Left hindlimb (tissue), 1 donor: ENCODE measurements at regions not wholly inside any gene's neighbourhood (a gene's known extent, or its start where the extent isn't known, plus 50 kb on each side); places are given as distances from the start of the nearest gene placed in this dataset.
"Not testable (repeated sequence)": the region's sequence is repeated elsewhere in the genome, so short reads cannot be mapped to it uniquely, and the experiment has no call there.

Experiments used
- DNase-seq: peaks from one replicate; pipeline ENCODE4 v3.0.0-alpha.2; 2018

GRCh38 chr13:81602241-81602640, 1261.3 kb upstream of the SPRY2 start:
- DNase-seq = no peak

GRCh38 chr13:81597101-81597500, 1256.2 kb upstream of the SPRY2 start:
- DNase-seq = no peak

GRCh38 chr13:81596224-81596753, 1255.4 kb upstream of the SPRY2 start:
- DNase-seq = no peak

GRCh38 chr13:81591528-81592220, 1250.7 kb upstream of the SPRY2 start:
- DNase-seq = no peak

- DNase-seq = no peak
Measured at GRCh38 chr13:81582381-81582780, 1241.5 kb upstream of the SPRY2 start.

- no peak for DNase-seq
Measured at GRCh38 chr13:81577601-81578195, 1236.8 kb upstream of the SPRY2 start.

- DNase-seq = no peak
Measured at GRCh38 chr13:81568824-81569223, 1227.9 kb upstream of the SPRY2 start.

GRCh38 chr13:81565849-81566248, 1224.9 kb upstream of the SPRY2 start:
- no peak for DNase-seq

GRCh38 chr13:81563091-81563490, 1222.2 kb upstream of the SPRY2 start:
- DNase-seq = no peak

GRCh38 chr13:81562598-81562997, 1221.7 kb upstream of the SPRY2 start:
- DNase-seq = no peak

- DNase-seq = no peak
Measured at GRCh38 chr13:81551036-81551435, 1210.1 kb upstream of the SPRY2 start.

- not testable (repeated sequence) for DNase-seq
Measured at GRCh38 chr13:81546294-81546693, 1205.4 kb upstream of the SPRY2 start.

- DNase-seq = no peak
Measured at GRCh38 chr13:81540777-81541176, 1199.9 kb upstream of the SPRY2 start.

- no peak for DNase-seq
Measured at GRCh38 chr13:81539643-81540150, 1198.8 kb upstream of the SPRY2 start.

GRCh38 chr13:81498969-81499368, 1158.0 kb upstream of the SPRY2 start:
- DNase-seq = no peak

GRCh38 chr13:81493144-81493543, 1152.2 kb upstream of the SPRY2 start:
- DNase-seq = no peak

GRCh38 chr13:81492449-81492848, 1151.5 kb upstream of the SPRY2 start:
- DNase-seq = no peak

GRCh38 chr13:81488021-81488420, 1147.1 kb upstream of the SPRY2 start:
- no peak for DNase-seq

- no peak for DNase-seq
Measured at GRCh38 chr13:81487151-81487550, 1146.2 kb upstream of the SPRY2 start.

- DNase-seq = no peak
Measured at GRCh38 chr13:81480634-81481033, 1139.7 kb upstream of the SPRY2 start.

- no peak for DNase-seq
Measured at GRCh38 chr13:81473366-81473899, 1132.5 kb upstream of the SPRY2 start.

- no peak for DNase-seq
Measured at GRCh38 chr13:81458170-81458569, 1117.2 kb upstream of the SPRY2 start.

- DNase-seq = no peak
Measured at GRCh38 chr13:81446441-81446840, 1105.5 kb upstream of the SPRY2 start.

GRCh38 chr13:81442904-81443303, 1102.0 kb upstream of the SPRY2 start:
- no peak for DNase-seq
